Left renal pelvis (tissue), 4 donors: ENCODE measurements at regions not wholly inside any gene's neighbourhood (a gene's known extent, or its start where the extent isn't known, plus 50 kb on each side); places are given as distances from the start of the nearest gene placed in this dataset.
"Not testable (repeated sequence)": the region's sequence is repeated elsewhere in the genome, so short reads cannot be mapped to it uniquely, and the experiment has no call there.

ENCODE experiments used
- DNase-seq, 4 donors: peaks; one replicate each; pipeline ENCODE4 v3.0.0-alpha.2; 2013; ENCODE audit warnings: low read depth in 4 of 4, low spot score in 3 of 4

- no peak for DNase-seq
These were observed 75.4 kb upstream of the PTPN1 start for GRCh38 chr20:50434653-50435396.

- DNase-seq: no peak
These were observed 74.7 kb upstream of the PTPN1 start for GRCh38 chr20:50435397-50436051.

DNA sequence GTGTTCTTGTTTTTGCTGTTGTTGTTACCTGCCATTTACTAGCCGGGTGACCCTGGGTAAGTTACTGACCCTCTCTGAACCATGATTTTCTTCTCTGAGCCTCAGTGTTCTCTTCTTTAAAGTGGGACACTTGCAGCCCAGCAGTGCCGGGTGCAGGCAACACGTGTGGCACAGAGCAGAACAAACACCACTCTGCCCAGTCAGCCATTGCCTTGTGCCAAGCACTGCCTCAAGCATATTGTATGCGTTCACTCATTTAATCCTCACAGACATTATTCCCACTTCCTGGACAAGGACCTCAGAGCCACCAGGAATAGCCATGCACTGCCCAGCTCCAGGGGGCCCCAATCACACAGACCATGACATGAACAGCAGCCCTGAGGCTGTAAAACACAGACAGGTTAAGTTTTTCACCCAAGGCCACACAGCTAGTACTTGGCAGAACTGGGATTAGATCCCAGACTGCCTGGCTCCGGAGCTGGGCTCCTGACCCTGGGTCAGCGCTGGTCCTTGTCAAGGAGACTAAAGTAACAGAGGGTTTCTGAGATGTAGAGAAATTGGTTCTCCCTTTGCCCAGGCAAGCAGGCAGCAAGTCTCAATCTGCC is 74.0 kb upstream of the PTPN1 start:
- no peak for DNase-seq

DNA sequence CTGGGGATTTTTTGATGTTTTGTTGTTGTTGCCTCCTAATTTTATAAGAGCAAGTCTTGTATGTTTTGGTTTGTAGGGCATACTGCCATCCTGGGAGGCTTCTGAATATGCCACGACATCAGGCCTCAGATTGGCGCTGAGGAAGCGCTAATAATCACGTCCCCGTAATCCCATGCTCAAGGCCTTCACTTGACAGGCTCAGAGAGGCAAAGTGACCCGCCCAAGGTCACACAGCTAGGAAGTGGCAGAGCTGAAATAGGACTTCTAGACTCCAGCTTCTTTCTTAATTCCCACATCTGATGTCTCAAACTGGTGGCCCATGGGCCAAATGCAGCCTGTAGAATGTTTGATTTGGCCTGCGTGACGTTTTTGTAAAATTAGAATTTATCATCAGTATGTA is 73.5 kb upstream of the PTPN1 start:
- DNase-seq: no peak

DNA sequence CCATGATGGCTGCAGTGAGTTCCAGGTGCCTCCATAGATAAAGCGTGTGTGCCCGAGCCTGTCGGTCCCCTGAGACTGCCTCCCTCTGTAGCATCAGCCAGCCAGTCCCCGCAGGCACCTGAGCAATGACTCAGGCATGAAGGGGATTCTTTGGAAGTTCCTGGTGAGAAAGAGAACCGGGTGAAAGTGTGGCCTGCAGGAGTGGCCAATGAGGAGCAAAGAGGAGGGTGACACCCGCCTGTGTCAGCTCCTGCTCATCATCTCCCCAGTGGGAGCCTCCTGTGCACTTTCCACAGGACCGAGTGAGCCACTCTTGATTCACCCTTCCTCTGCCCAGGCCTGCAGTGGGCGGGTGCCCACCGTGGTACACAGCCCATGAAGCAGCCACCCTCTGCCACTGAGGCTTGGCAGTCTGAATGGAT is 71.2 kb upstream of the PTPN1 start:
- no peak for DNase-seq

GRCh38 chr20:50439539-50440453 is 70.4 kb upstream of the PTPN1 start:
- no peak for DNase-seq

- DNase-seq: no peak
These were observed 67.7 kb upstream of the PTPN1 start for GRCh38 chr20:50442512-50442911.

DNA sequence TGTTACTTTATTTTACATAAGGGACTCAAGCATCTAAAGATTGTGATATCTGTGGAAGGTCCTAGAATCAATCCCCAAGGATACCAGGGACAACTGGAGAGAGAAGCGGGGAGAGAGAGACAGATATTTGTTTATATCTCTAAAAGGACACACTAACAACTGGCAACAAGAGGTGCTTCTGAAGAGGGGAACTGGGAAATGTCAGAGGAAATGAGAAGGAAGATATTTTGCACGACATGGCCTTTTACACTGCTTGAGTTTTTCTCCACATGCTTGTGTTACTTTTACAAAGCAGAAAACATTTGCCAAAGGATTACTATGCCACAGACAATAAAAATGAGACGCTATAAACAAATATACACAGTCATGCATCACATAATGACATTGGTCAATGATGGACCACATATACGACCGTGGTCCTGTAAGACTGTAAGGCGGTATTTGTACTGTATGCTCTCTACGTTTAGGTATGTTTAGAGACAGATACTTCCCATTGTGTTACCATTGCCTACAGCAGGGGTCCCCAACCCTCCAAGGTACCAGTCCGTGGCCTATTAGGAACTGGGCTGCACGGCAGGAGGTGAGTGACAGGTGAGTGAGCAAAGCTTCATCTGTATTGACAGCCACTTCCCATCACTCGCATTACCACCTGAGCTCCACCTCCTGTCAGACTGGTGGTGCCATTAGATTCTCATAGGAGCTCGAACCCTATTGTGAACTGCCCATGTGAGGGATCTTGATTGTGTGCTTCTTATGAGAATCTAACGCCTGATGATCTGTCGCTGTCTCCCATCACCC is 64.6 kb upstream of the PTPN1 start:
- DNase-seq: no peak

DNA sequence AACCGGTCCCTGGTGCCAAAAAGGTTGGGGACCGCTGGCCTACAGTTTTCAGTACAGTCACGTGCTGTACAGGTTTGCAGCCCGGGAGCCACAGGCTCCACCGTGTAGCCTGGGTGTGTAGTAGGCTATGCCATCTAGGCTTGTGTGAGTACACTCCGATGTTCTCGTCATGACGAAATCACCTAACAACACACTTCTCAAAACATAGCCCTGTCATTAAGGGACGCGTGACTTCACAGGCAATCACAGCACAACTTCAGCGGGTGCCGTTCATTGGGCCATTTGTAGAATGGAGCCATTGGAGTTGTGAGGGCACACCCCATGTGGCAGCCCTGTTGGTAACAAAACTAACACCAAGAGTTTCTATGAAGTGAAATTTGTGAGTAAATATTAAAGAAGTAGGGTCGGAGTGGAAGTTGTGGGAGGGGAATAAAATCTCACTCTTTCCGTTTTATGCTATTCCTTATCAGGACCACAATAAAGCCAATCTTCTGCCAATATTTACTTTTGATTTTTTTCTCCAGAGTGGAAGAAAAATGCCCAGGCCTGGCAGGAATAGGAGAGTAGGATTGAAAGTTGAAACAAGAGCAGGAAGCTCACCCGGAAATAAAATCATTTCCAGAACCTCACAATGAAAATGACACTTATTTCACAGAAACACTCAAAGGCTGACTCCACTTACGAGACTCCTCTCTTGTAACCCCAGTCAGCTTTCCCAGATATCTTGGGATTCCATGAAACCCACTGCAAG is 63.7 kb upstream of the PTPN1 start:
- no peak for DNase-seq

DNA sequence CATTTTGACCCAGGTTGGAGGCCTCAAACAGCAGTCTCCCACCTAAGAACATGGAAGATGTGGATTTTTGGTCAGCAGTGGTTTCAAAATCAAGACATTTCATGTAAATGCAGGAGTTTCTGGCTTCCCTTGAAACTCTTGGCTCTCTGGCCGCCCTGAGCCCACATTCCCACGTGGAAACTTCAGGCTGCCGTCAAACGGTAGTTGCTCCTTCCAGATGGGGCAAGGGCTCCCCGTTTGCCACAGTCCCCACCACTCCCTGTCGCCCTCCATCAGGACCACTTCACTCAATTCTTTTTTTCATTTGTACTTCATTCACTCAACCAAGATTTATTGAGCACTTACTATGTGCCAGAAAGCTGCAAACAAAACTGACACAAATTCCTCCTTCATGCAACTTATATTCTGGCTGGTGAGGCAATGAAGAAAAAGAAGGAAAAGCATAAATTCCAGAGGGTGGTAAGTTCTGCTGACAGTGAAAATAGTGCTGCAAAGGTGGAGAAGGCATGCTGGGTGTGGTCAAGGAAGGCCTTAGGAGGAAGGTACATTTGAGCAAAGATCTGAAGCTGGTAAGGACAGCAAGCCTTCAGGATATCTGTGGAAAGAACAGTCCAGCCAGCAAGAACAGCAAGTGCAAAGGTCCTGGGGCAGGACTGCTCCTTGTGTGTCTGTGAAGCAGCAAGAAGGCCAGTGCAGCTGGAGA is 62.9 kb upstream of the PTPN1 start:
- no peak for DNase-seq

- DNase-seq: no peak
These were observed 62.4 kb upstream of the PTPN1 start for GRCh38 chr20:50447817-50448216.

GRCh38 chr20:50448625-50449403 is 61.4 kb upstream of the PTPN1 start:
- not testable (repeated sequence) for DNase-seq

DNA sequence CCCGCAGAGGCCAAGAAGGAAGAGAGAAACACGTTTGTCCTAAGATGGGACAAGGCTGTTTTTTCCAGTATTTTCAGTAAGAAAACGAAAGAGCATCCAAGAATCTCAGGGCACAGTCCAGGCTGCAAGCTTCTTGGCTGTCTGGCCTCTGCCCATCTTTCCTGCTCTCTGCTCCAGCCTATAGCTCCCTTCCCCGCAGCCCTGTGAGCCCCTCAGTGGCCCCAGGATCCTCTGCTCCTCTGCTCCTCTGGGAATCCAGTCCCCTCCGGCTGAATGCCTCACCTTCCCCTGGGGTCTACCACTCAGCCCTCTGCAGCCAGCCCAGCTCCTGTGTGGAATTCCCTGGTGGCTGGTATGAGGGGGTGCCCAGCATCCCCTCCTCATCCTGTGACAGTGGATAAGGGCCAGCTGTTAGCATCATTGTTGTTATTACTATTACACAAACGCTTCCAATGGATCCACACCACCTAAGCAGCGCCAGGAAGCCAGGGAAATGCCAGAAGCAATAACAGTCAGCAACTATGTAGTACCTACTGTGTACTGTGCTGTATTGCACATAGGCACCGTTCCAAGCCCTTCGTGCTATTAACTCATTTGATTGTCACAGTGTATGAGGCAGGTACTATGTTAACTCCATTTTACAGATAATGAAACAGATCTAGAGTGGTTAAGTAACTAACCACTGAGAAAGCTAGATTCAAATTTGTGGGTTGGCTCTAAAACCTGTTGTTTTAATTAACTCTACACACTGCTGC is 60.3 kb upstream of the PTPN1 start:
- no peak for DNase-seq

- DNase-seq: no peak
These were observed 59.7 kb upstream of the PTPN1 start for GRCh38 chr20:50450493-50450826.

GRCh38 chr20:50450881-50451752 is 59.1 kb upstream of the PTPN1 start:
- DNase-seq: no peak

GRCh38 chr20:50451792-50452425 is 58.3 kb upstream of the PTPN1 start:
- DNase-seq: not testable (repeated sequence)
